GM21576 (cell line): ENCODE measurements at regions not wholly inside any gene's neighbourhood (a gene's known extent, or its start where the extent isn't known, plus 50 kb on each side); places are given as distances from the start of the nearest gene placed in this dataset.

Experiments
- ATAC-seq: cut with Tn5 transposase; IDR thresholded peaks from one replicate; pipeline ENCODE4 v1.9.1; 2021; ENCODE audit warnings: mild to moderate bottlenecking, moderate library complexity; ENCODE audit not compliant: unreplicated experiment

DNA sequence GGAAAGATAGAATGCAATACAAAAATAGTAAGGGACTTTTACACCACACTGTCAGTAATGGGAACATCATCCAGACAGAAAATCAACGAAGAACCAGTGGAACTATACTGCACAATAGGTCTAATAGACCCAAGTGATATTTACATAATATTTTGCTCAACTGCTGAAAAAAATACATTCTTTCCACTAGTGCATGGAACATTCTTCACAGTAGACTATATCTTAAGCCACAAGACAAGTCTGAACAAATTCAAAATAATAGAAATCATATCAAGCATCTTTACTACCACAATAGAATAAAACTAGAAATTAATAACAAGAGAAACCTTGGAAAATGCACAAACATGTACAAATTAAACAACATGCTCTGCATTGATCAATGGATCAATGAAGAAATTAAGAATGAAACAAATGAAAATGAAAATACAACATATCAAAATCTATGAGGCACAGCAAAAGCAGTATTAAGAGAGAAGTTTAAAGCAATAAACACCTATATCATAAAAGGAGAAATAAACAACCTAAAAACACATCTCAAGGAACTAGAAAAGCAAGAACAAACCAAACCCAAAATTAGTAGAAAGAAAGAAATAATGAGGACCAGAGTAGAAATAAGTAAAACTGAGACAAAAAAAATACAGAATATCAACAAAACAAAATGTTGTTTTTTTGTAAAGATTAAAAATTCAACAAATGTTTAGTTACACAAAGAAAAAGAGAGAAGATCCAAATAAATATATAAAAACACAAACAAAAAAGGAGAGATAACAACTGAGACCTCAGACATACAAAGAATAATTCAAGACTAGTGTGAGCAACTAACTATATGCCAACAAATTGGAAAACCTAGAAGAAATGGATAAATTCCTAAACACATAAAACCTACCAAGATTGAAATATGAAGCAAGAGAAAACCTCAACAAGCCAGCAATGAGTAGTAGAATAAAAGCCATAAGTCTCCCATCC is 51.5 kb upstream of the ANTXR2 start:
- no peak for ATAC-seq
